Right cardiac atrium (tissue), 5 donors: ENCODE measurements at regions not wholly inside any gene's neighbourhood (a gene's known extent, or its start where the extent isn't known, plus 50 kb on each side); places are given as distances from the start of the nearest gene placed in this dataset.

ENCODE experiments used
- ATAC-seq, 2 donors: fragments of 200-7000 bp; cut with Tn5 transposase; one replicate each; pipeline versions ENCODE4 v1.8.0 to v1.9.1; 2020; ENCODE audit warnings: moderate library complexity in 2 of 2, mild to moderate bottlenecking in 1 of 2
- DNase-seq, 3 donors: peaks; one replicate each; pipeline ENCODE4 v3.0.0-alpha.2; 2020
- H3K27ac ChIP-seq: one replicate; pipeline ENCODE4 v1.5.1; 2013; ENCODE audit warnings: mild to moderate bottlenecking, low read length, control low read depth, moderate library complexity
- H3K27me3 ChIP-seq: one replicate; pipeline ENCODE4 v1.6.1; 2013; ENCODE audit not compliant: control insufficient read depth, insufficient read depth
- H3K4me1 ChIP-seq: one replicate; pipeline ENCODE4 v1.6.1; 2013; ENCODE audit warnings: low read length; ENCODE audit not compliant: control insufficient read depth, insufficient read depth
- H3K4me3 ChIP-seq: one replicate; pipeline ENCODE4 v1.5.1; 2013; ENCODE audit warnings: low read length, control low read depth
- H3K9me3 ChIP-seq: one replicate; pipeline ENCODE4 v1.6.1; 2013; ENCODE audit warnings: low read length; ENCODE audit not compliant: control insufficient read depth
- WGBS: extraction: QIAGEN DNeasy Blood & Tissue Kit; methylation state at CpG from one replicate; pipeline ENCODE4 v1.1.7; 2013; 5-methylcytosine and 5-hydroxymethylcytosine counted together
- intact Hi-C, 4 donors: fragments of 100-400 bp; cut with DNase I; formaldehyde crosslinking; loops; one replicate each; pipeline versions ENCODE4 v1.11.0 to v1.14.0; 2022 to 2023
- donor health status: healthy with polysubstance abuse.
- donor health status: DM: no; HTN: yes; CAD: no.
- donor health status: DM: no; HTN: no; CAD: no.
- donor health status: DM: no; HTN: yes; CAD: no; lungs with severe emphysema.
- donor health status: DM: yes; HTN: yes; CAD: no.

- ATAC-seq = no peak
- H3K9me3 ChIP-seq = no peaks in the 10 kb centered on the region
- no peak overlapping the region for H3K4me3 ChIP-seq
- WGBS = 58% methylated on average over 7 of the region's 7 CpGs
- intact Hi-C loops = no loop called here
- H3K27ac ChIP-seq = no peak overlapping the region
- no peak for DNase-seq
- H3K27me3 ChIP-seq = no peaks in the 10 kb centered on the region
- no peaks in the 10 kb centered on the region for H3K4me1 ChIP-seq
These were observed 362.6 kb downstream of the MATN1 start for GRCh38 chr1:30360753-30361152.

- no peak overlapping the region for H3K27ac ChIP-seq
- no peak overlapping the region for H3K4me3 ChIP-seq
- intact Hi-C loops = no loop called here
- H3K27me3 ChIP-seq = no peaks in the 10 kb centered on the region
- H3K9me3 ChIP-seq = no peaks in the 10 kb centered on the region
- no peaks in the 10 kb centered on the region for H3K4me1 ChIP-seq
- no peak for ATAC-seq
- no peak for DNase-seq
- 79% methylated on average over 2 of the region's 2 CpGs for WGBS
These were observed 363.1 kb downstream of the MATN1 start for GRCh38 chr1:30360281-30360680.

- H3K27ac ChIP-seq = no peak overlapping the region
- no peak for DNase-seq
- intact Hi-C loops = no loop called here
- WGBS = 66% methylated on average over 12 of the region's 12 CpGs
- H3K27me3 ChIP-seq = no peaks in the 10 kb centered on the region
- H3K9me3 ChIP-seq = no peaks in the 10 kb centered on the region
- H3K4me1 ChIP-seq = no peaks in the 10 kb centered on the region
- no peak for ATAC-seq
- H3K4me3 ChIP-seq = no peak overlapping the region
These were observed 363.7 kb downstream of the MATN1 start for GRCh38 chr1:30359539-30360220.

GRCh38 chr1:30358500-30358899, 364.9 kb downstream of the MATN1 start:
- no peaks in the 10 kb centered on the region for H3K4me1 ChIP-seq
- H3K27ac ChIP-seq = no peak overlapping the region
- no peak for DNase-seq
- no peak overlapping the region for H3K4me3 ChIP-seq
- ATAC-seq = no peak
- H3K27me3 ChIP-seq = no peaks in the 10 kb centered on the region
- intact Hi-C loops = no loop called here
- WGBS = 33% methylated on average over 3 of the region's 3 CpGs
- H3K9me3 ChIP-seq = no peaks in the 10 kb centered on the region

DNA sequence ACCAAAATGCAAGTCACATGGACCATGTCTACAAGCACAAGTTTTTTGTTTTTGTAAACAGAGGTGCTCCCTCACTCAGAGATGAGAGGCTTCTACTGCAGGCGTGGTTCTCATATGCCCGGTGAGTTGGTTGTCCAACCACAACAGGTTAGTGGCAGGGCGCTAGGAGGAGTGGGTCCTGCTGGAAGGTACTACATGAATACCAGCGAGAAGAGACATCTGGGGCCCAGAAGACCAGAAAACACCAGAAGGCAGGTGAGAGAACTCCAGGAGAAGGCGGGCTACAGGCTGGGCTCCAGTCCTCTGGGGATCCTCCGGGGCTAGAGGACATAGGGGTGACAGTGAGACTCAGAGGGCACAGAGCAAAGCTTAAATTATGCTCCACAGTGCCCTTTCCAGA, 366.5 kb downstream of the MATN1 start:
- Histone ChIP-seq H3K27me3 (no peaks in the 10 kb centered on the region), H3K9me3 (no peaks in the 10 kb centered on the region), H3K27ac (no peak overlapping the region), H3K4me3 (no peak overlapping the region), H3K4me1 (no peaks in the 10 kb centered on the region)
- no peak for ATAC-seq
- no peak for DNase-seq
- intact Hi-C loops = no loop called here
- WGBS = 84% methylated on average over 6 of the region's 6 CpGs

DNA sequence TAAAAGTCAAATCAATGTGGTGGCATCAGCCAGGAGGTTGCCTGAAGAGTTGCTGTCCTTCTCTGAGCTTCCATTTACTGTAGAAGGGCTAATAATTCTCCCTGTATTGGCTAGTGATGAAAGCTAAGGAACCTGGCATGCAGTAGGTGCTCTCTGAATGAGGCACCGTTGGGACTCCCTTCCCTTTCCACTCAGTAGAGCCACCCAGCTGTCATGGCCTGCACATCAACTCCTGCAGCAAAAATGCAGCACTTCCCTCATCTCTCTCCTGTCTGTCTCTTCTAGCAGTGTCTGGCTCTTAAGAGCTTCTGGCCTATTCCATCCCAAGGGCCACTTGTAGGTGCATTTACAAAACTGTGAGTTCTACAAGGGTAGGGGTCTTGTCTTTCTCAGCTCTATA, 369.0 kb downstream of the MATN1 start:
- Histone ChIP-seq H3K27ac (no peak overlapping the region), H3K9me3 (no peaks in the 10 kb centered on the region), H3K4me3 (no peak overlapping the region), H3K27me3 (no peaks in the 10 kb centered on the region), H3K4me1 (no peaks in the 10 kb centered on the region)
- ATAC-seq (no peak), DNase-seq (no peak)
- intact Hi-C loops = no loop called here
- 10% methylated on average over 1 of the region's 1 CpG for WGBS

GRCh38 chr1:30353637-30354036, 369.7 kb downstream of the MATN1 start:
- H3K4me3 ChIP-seq = no peak overlapping the region
- no peak for ATAC-seq
- intact Hi-C loops = no loop called here

GRCh38 chr1:30348147-30348546, 375.2 kb downstream of the MATN1 start:
- no peaks in the 10 kb centered on the region for H3K27me3 ChIP-seq
- H3K4me1 ChIP-seq = no peaks in the 10 kb centered on the region
- no peak for DNase-seq
- H3K4me3 ChIP-seq = no peak overlapping the region
- intact Hi-C loops = no loop called here
- H3K9me3 ChIP-seq = no peaks in the 10 kb centered on the region
- H3K27ac ChIP-seq = no peak overlapping the region
- 81% methylated on average over 2 of the region's 2 CpGs for WGBS
- ATAC-seq = no peak

More at GRCh38 chr1:30353637-30354036, 369.7 kb downstream of the MATN1 start:
- H3K27ac ChIP-seq = no peak overlapping the region
- no peak for DNase-seq
- no peaks in the 10 kb centered on the region for H3K27me3 ChIP-seq
- H3K9me3 ChIP-seq = no peaks in the 10 kb centered on the region
- no peaks in the 10 kb centered on the region for H3K4me1 ChIP-seq

- Histone ChIP-seq H3K27me3 (no peaks in the 10 kb centered on the region), H3K4me1 (no peaks in the 10 kb centered on the region), H3K4me3 (no peak overlapping the region), H3K9me3 (no peaks in the 10 kb centered on the region), H3K27ac (no peak overlapping the region)
- 70% methylated on average over 4 of the region's 4 CpGs for WGBS
- intact Hi-C loops = no loop called here
- DNase-seq (no peak), ATAC-seq (no peak)
These were observed 377.8 kb downstream of the MATN1 start for GRCh38 chr1:30345491-30346130.

GRCh38 chr1:30343562-30343961, 379.8 kb downstream of the MATN1 start:
- Histone ChIP-seq H3K27me3 (no peaks in the 10 kb centered on the region), H3K27ac (no peak overlapping the region), H3K4me1 (no peaks in the 10 kb centered on the region), H3K4me3 (no peak overlapping the region), H3K9me3 (no peaks in the 10 kb centered on the region)
- no peak for DNase-seq
- intact Hi-C loops = no loop called here
- ATAC-seq = no peak
- 49% methylated on average over 3 of the region's 3 CpGs for WGBS

DNA sequence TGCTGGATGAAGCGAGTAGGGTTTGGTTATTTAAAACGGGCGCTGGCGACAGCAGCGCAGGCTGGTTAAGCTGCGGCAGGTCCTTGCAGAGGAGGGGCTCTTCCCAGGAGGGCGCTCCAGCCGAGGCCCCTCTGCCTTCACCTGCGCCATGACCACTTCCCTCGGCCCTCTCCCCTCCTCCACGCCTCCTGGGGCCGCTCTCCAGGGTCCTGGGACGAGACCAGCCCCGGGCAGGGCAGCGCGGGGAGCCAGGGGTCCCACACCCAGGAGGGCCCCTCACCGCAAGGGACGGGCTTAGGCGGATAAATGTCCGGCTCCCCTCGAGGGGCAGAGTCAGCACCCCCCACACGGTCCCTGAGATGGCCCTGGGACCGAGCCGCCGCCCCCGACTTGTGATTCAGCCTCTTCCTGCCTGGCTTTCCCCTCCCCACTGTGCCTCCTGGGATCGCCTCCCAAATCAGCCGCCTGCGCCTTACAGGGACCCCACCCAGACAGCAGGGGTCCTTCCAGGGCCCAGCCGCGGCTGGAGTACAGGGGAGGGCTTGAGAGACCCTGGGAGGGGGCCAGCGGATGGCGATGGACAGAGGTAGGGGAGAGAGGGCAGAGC, 380.7 kb downstream of the MATN1 start:
- WGBS = 6% methylated on average over 33 of the region's 33 CpGs
- ATAC-seq = no peak

More for the DNA sequence above, 380.7 kb downstream of the MATN1 start:
- H3K27me3 ChIP-seq = no peaks in the 10 kb centered on the region
- H3K9me3 ChIP-seq = no peaks in the 10 kb centered on the region
- H3K4me1 ChIP-seq = no peaks in the 10 kb centered on the region
- no peak overlapping the region for H3K4me3 ChIP-seq
- intact Hi-C loops = no loop called here
- DNase-seq = peak in 1 of 3 donors; percentile 10
- no peak overlapping the region for H3K27ac ChIP-seq
